GM12892 (cell line): ENCODE measurements at regions not wholly inside any gene's neighbourhood (a gene's known extent, or its start where the extent isn't known, plus 50 kb on each side); places are given as distances from the start of the nearest gene placed in this dataset.

Experiments used
- POLR2A ChIP-seq: IDR thresholded peaks from 2 replicates; pipeline ENCODE4 v1.6.1; 2011; ENCODE audit warnings: low read depth, low read length, control low read depth
- POLR2AphosphoS5 ChIP-seq: IDR thresholded peaks from 2 replicates; pipeline ENCODE4 v1.6.1; 2011; ENCODE audit warnings: low read depth, low read length, control low read depth

- TF ChIP-seq POLR2A = no peak
- no peak for TF ChIP-seq POLR2AphosphoS5
Observed at GRCh38 chr5:166276006-166276405, 2015.4 kb upstream of the WWC1 start.
